ENCODE measurements at regions not wholly inside any gene's neighbourhood (a gene's known extent, or its start where the extent isn't known, plus 50 kb on each side); places are given as distances from the start of the nearest gene placed in this dataset.
"Not testable (repeated sequence)": the region's sequence is repeated elsewhere in the genome, so short reads cannot be mapped to it uniquely, and the experiment has no call there.

DNA sequence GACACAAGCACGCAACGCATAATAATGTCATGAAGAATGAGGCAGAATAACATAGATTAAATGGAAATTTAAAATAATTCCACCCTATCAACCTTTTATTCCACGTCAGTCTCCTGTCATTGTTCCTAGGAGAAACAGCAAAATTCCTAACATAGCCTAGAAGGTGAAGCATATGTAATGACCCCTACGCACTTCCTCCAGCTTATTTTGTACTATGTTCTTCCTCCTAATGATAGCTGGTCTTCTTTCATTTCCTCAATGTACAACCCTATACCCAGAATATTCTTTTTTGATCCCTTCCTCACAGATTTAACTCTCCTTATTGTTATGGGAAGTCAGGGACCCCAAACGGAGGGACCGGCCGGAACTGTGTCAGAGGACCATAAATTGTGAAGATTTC lies 122.0 kb upstream of the CARMIL1 start:
- Histone ChIP-seq H4K20me1 (ENCODE audit: control insufficient read depth, extremely low read depth, insufficient read depth, low read length) (no peaks in the 10 kb centered on the region), H3K9ac (ENCODE audit: insufficient read depth, low read length) (no peak overlapping the region), H2AFZ (ENCODE audit: low read length) (no peak overlapping the region), H3K27me3 (ENCODE audit: control insufficient read depth, insufficient read depth, low read length) (no peaks in the 10 kb centered on the region), H3K4me2 (ENCODE audit: extremely low read depth, insufficient read depth, low read length) (no peak overlapping the region), H3K36me3 (ENCODE audit: control insufficient read depth, insufficient read depth, low read length) (no peaks in the 10 kb centered on the region), H3K4me3 (replicated peaks in 1 of 4; ENCODE audit: control extremely low read depth in 1 of 4, insufficient read depth in 1 of 4, low read depth in 3 of 4, low read length in 4 of 4) (no peak overlapping the region), H3K27ac (ENCODE audit: insufficient read depth, low read length) (no peak overlapping the region), H3K79me2 (ENCODE audit: control insufficient read depth, insufficient read depth, low read length) (no peaks in the 10 kb centered on the region), H3K4me1 (ENCODE audit: control insufficient read depth, extremely low read depth, insufficient read depth, low read length) (no peaks in the 10 kb centered on the region), H3K9me3 (ENCODE audit: control insufficient read depth, insufficient read depth, low read depth, low read length) (no peaks in the 10 kb centered on the region)
- no peak for TF ChIP-seq EZH2 (IDR thresholded peaks at IDR 0.05; ENCODE audit: low read length, missing control alignments)
- TF ChIP-seq, protein P1, sequence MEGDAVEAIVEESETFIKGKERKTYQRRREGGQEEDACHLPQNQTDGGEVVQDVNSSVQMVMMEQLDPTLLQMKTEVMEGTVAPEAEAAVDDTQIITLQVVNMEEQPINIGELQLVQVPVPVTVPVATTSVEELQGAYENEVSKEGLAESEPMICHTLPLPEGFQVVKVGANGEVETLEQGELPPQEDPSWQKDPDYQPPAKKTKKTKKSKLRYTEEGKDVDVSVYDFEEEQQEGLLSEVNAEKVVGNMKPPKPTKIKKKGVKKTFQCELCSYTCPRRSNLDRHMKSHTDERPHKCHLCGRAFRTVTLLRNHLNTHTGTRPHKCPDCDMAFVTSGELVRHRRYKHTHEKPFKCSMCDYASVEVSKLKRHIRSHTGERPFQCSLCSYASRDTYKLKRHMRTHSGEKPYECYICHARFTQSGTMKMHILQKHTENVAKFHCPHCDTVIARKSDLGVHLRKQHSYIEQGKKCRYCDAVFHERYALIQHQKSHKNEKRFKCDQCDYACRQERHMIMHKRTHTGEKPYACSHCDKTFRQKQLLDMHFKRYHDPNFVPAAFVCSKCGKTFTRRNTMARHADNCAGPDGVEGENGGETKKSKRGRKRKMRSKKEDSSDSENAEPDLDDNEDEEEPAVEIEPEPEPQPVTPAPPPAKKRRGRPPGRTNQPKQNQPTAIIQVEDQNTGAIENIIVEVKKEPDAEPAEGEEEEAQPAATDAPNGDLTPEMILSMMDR (conservative IDR thresholded peaks at IDR 0.05 in 1 of 2, IDR thresholded peaks at IDR 0.05 in 1 of 2; ENCODE audit: low read depth in 1 of 2, low read length in 2 of 2), result no peak
- no peak for DNase-seq (ENCODE audit: low read depth in 2 of 2)

DNA sequence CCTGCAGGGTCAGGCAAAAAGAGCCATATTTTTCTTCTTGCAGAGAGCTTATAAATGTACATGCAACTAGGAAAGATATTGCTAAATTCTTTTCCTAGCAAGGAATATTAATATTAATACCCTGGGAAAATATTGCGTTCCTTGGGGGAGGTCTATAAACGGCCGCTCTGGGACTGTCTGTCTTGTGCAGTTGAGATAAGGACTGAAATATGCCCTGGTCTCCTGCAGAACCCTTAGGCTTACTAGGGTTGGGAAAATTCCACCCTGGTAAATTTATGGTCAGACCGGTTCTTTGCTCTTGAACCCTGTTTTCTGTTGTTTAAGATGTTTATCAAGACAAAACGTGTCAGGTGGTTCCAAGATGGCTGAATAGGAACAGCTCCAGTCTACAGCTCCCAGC lies 121.3 kb upstream of the CARMIL1 start:
- Histone ChIP-seq H3K36me3 (ENCODE audit: control insufficient read depth, insufficient read depth, low read length) (no peaks in the 10 kb centered on the region), H2AFZ (ENCODE audit: low read length) (no peak overlapping the region), H3K4me3 (replicated peaks in 1 of 4; ENCODE audit: control extremely low read depth in 1 of 4, insufficient read depth in 1 of 4, low read depth in 3 of 4, low read length in 4 of 4) (no peak overlapping the region), H3K4me2 (ENCODE audit: extremely low read depth, insufficient read depth, low read length) (no peak overlapping the region), H3K9ac (ENCODE audit: insufficient read depth, low read length) (no peak overlapping the region), H3K27me3 (ENCODE audit: control insufficient read depth, insufficient read depth, low read length) (no peaks in the 10 kb centered on the region), H4K20me1 (ENCODE audit: control insufficient read depth, extremely low read depth, insufficient read depth, low read length) (no peaks in the 10 kb centered on the region), H3K4me1 (ENCODE audit: control insufficient read depth, extremely low read depth, insufficient read depth, low read length) (no peaks in the 10 kb centered on the region), H3K79me2 (ENCODE audit: control insufficient read depth, insufficient read depth, low read length) (no peaks in the 10 kb centered on the region), H3K27ac (ENCODE audit: insufficient read depth, low read length) (no peak overlapping the region), H3K9me3 (ENCODE audit: control insufficient read depth, insufficient read depth, low read depth, low read length) (no peaks in the 10 kb centered on the region)
- DNase-seq (ENCODE audit: low read depth in 2 of 2), result no peak
- TF ChIP-seq EZH2 (IDR thresholded peaks at IDR 0.05; ENCODE audit: low read length, missing control alignments), result no peak
- TF ChIP-seq, protein P1 (conservative IDR thresholded peaks at IDR 0.05 in 1 of 2, IDR thresholded peaks at IDR 0.05 in 1 of 2; ENCODE audit: low read depth in 1 of 2, low read length in 2 of 2), result no peak

GRCh38 chr6:25160134-25160533 lies 119.0 kb upstream of the CARMIL1 start:
- not testable (repeated sequence) for H3K27ac ChIP-seq (ENCODE audit: insufficient read depth, low read length); H3K9me3 ChIP-seq (ENCODE audit: control insufficient read depth, insufficient read depth, low read depth, low read length); DNase-seq (ENCODE audit: low read depth in 2 of 2)

More at GRCh38 chr6:25160134-25160533, 119.0 kb upstream of the CARMIL1 start:
- H3K27me3 ChIP-seq (ENCODE audit: control insufficient read depth, insufficient read depth, low read length); H3K4me1 ChIP-seq (ENCODE audit: control insufficient read depth, extremely low read depth, insufficient read depth, low read length); H4K20me1 ChIP-seq (ENCODE audit: control insufficient read depth, extremely low read depth, insufficient read depth, low read length); H3K36me3 ChIP-seq (ENCODE audit: control insufficient read depth, insufficient read depth, low read length); H3K4me3 ChIP-seq (replicated peaks in 1 of 4; ENCODE audit: control extremely low read depth in 1 of 4, insufficient read depth in 1 of 4, low read depth in 3 of 4, low read length in 4 of 4); H3K9ac ChIP-seq (ENCODE audit: insufficient read depth, low read length); H2AFZ ChIP-seq (ENCODE audit: low read length); H3K79me2 ChIP-seq (ENCODE audit: control insufficient read depth, insufficient read depth, low read length); H3K4me2 ChIP-seq (ENCODE audit: extremely low read depth, insufficient read depth, low read length): not testable (repeated sequence)

All from fibroblast of lung (primary cell).